ENCODE measurements at regions not wholly inside any gene's neighbourhood (a gene's known extent, or its start where the extent isn't known, plus 50 kb on each side); places are given as distances from the start of the nearest gene placed in this dataset.
A peak's percentile ranks its signal among the peaks of the same experiment; 100 is the strongest.

GRCh38 chr2:105150231-105150630 lies 91.3 kb upstream of the GPR45 start:
- DNase-seq (ENCODE audit: low spot score), result no peak

- DNase-seq (ENCODE audit: low spot score), result no peak
These were observed 87.3 kb upstream of the GPR45 start for GRCh38 chr2:105154119-105154818.

GRCh38 chr2:105156166-105156565 lies 85.4 kb upstream of the GPR45 start:
- DNase-seq (ENCODE audit: low spot score), result no peak

- no peak for DNase-seq (ENCODE audit: low spot score)
These were observed 83.5 kb upstream of the GPR45 start for GRCh38 chr2:105158002-105158401.

GRCh38 chr2:105166688-105167087 lies 74.9 kb upstream of the GPR45 start:
- DNase-seq (ENCODE audit: low spot score), result no peak

GRCh38 chr2:105168543-105168942 lies 73.0 kb upstream of the GPR45 start:
- no peak for DNase-seq (ENCODE audit: low spot score)

GRCh38 chr2:105175231-105175630 lies 66.3 kb upstream of the GPR45 start:
- no peak for DNase-seq (ENCODE audit: low spot score)

- no peak for DNase-seq (ENCODE audit: low spot score)
These were observed 65.1 kb upstream of the GPR45 start for GRCh38 chr2:105176429-105176828.

- DNase-seq (ENCODE audit: low spot score), result no peak
These were observed 64.5 kb upstream of the GPR45 start for GRCh38 chr2:105177008-105177407.

GRCh38 chr2:105177536-105178254 lies 63.8 kb upstream of the GPR45 start:
- DNase-seq (ENCODE audit: low spot score), result no peak

- peak; percentile 8 for DNase-seq (ENCODE audit: low spot score)
These were observed 61.8 kb upstream of the GPR45 start for GRCh38 chr2:105179469-105180372.

GRCh38 chr2:105180491-105180972 lies 61.0 kb upstream of the GPR45 start:
- no peak for DNase-seq (ENCODE audit: low spot score)

GRCh38 chr2:105181282-105181681 lies 60.3 kb upstream of the GPR45 start:
- DNase-seq (ENCODE audit: low spot score), result no peak

GRCh38 chr2:105183555-105184323 lies 57.8 kb upstream of the GPR45 start:
- no peak for DNase-seq (ENCODE audit: low spot score)

- DNase-seq (ENCODE audit: low spot score), result no peak
These were observed 57.1 kb upstream of the GPR45 start for GRCh38 chr2:105184420-105184819.

GRCh38 chr2:105186967-105187498 lies 54.5 kb upstream of the GPR45 start:
- DNase-seq (ENCODE audit: low spot score), result no peak

GRCh38 chr2:105187531-105187930 lies 54.0 kb upstream of the GPR45 start:
- DNase-seq (ENCODE audit: low spot score), result no peak

GRCh38 chr2:105188343-105188742 lies 53.2 kb upstream of the GPR45 start:
- no peak for DNase-seq (ENCODE audit: low spot score)
